Activated naive CD4-positive, alpha-beta T cell treated with anti-CD3 and anti-CD28 coated beads, Interleukin-2, amount 50 U/mL, for 24 hours (primary cell): ENCODE measurements at regions not wholly inside any gene's neighbourhood (a gene's known extent, or its start where the extent isn't known, plus 50 kb on each side); places are given as distances from the start of the nearest gene placed in this dataset.

Source experiments
- H3K27ac Mint-ChIP-seq: one replicate; pipeline ENCODE4 v1.8.0; 2021; ENCODE audit warnings: mild to moderate bottlenecking, mixed read lengths
- H3K27me3 Mint-ChIP-seq: one replicate; pipeline ENCODE4 v1.8.0; 2021; ENCODE audit warnings: mixed read lengths
- H3K36me3 Mint-ChIP-seq: one replicate; pipeline ENCODE4 v1.8.0; 2021; ENCODE audit warnings: mixed read lengths
- H3K4me1 Mint-ChIP-seq: one replicate; pipeline ENCODE4 v1.8.0; 2021; ENCODE audit warnings: mixed read lengths
- H3K4me3 Mint-ChIP-seq: one replicate; pipeline ENCODE4 v1.8.0; 2021; ENCODE audit warnings: mild to moderate bottlenecking, mixed read lengths
- H3K9me3 Mint-ChIP-seq: one replicate; pipeline ENCODE4 v1.8.0; 2021; ENCODE audit warnings: mixed read lengths

DNA sequence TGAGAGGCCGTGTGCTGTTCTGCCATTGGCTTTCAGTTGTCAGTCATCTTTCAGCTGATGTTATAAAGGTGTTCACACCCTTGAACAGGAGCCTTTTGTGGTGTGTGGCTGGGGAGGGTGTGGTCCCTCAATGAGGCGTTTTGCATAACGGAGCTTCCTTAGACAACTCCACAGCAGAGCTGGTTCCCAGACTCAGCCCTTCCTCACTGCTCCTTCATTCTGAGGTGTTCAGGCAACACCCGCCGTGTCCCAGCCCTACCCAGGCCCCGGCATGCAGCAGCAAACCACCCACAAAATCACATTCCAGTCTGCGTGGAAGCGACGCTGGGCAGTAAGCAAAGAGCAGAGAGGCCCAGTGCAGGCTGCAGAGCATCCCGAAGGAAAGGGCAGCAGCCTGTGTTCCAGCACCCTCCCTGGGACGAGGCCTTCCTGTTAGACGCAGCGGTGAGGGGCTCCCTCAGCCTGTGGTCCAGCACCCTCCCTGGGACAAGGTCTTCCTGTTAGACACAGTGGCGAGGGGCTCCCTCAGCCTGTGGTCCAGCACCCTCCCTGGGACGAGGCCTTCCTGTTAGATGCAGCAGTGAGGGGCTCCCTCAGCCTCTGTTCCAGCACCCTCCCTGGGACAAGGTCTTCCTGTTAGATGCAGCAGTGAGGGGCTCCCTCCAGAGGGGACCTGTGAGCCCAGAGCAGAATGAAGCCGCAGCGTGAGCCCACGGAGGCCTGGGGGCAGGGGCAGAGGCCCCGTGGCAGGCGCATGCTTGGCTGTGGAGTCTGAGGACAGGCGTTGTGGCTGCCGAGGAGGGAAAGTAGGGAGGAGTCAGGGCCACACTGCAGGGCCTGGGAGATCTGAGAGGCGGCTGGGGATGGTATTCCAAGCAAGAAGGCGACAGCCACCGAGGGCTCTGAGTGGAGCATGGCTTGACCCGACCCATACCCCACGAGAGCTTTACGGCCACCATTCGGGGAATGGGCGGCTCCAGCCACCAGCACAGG is 201.8 kb upstream of the HDAC4 start:
- Mint-ChIP-seq H3K27ac (no peak overlapping the region), H3K4me3 (no peak overlapping the region), H3K4me1 (peaks cover 8% of the 10 kb centered on the region), H3K9me3 (no peaks in the 10 kb centered on the region), H3K36me3 (no peaks in the 10 kb centered on the region), H3K27me3 (peaks cover 3% of the 10 kb centered on the region)

DNA sequence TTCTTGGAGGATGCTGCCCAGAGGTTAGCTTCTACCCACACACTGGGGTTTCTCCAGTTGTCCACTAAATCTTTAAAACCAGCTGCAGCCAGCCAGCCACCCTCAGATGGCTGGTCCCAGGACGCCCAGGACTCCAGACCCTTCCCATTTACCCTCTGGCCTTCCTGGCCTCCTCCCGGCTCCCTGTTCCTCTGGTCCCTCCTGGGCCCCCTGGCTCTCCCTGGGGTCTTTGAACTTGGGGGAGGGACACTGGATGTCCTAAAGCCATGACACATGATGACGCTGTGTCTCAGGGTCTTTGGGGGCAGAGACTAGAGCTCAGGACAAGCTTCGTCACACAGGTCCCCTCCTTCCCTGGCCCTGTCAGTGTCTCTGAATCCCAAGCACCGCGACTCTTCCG is 201.1 kb upstream of the HDAC4 start:
- Mint-ChIP-seq H3K27ac (no peak overlapping the region), H3K4me3 (no peak overlapping the region), H3K36me3 (no peaks in the 10 kb centered on the region), H3K27me3 (peaks cover 3% of the 10 kb centered on the region), H3K4me1 (peaks cover 8% of the 10 kb centered on the region), H3K9me3 (no peaks in the 10 kb centered on the region)

DNA sequence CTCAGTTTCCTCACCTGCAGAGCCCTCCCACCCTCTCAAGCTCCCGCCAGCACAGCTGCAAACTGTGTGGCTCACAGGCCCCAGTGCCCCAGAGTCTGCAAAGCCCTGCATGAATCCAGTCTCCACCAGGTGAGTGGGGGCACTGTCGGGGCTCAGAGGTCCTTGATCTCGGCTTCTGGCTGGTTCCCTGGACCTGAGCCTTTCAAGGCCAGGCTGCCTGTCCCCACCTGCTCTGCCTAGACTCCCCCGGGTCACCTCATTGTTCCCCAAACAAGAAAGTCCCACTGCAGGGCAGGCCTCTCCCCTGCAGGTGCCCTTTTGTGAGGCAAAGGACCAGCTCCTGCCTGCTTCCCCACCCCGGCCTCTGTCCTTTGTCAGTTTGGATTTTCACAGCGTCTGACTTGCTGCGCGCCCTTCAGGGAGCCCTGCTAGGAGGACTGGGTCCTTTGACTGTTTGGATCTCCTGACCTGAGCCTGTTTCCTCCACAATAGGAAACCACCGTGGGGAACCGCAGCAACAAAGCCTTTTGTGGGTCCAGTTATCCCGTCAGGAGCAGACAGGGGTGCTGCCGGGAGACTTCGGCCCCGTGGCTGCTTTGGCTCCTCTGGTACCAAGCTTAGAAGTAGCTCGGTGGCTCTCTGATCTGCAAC is 200.5 kb upstream of the HDAC4 start:
- H3K27me3 Mint-ChIP-seq, result peaks cover 3% of the 10 kb centered on the region
- no peaks in the 10 kb centered on the region for H3K9me3 Mint-ChIP-seq
- no peak overlapping the region for H3K27ac Mint-ChIP-seq
- H3K36me3 Mint-ChIP-seq, result no peaks in the 10 kb centered on the region
- H3K4me1 Mint-ChIP-seq, result peaks cover 8% of the 10 kb centered on the region
- no peak overlapping the region for H3K4me3 Mint-ChIP-seq

DNA sequence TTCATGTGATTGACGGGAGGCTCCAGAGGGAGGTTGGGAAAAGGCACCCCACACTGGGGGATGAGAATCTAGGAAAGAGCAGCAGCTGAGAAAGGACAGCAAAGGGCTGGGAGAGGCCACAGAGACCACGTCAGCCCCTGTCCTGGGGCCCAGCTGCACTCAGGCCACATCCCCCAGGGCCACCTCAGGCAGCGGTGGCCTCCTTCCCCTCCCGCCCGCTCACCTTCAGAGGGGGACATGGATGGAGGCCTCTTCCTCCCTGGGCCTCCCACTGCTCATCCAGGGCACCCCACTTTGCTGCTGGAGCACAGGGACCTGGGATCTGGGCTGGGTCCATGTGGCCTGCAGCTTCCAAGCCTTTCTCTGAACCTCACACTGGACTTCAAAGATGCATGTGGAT is 199.8 kb upstream of the HDAC4 start:
- Mint-ChIP-seq H3K36me3 (no peaks in the 10 kb centered on the region), H3K4me3 (no peak overlapping the region), H3K4me1 (peaks cover 8% of the 10 kb centered on the region), H3K9me3 (no peaks in the 10 kb centered on the region), H3K27me3 (peaks cover under 1% of the 10 kb centered on the region), H3K27ac (no peak overlapping the region)

DNA sequence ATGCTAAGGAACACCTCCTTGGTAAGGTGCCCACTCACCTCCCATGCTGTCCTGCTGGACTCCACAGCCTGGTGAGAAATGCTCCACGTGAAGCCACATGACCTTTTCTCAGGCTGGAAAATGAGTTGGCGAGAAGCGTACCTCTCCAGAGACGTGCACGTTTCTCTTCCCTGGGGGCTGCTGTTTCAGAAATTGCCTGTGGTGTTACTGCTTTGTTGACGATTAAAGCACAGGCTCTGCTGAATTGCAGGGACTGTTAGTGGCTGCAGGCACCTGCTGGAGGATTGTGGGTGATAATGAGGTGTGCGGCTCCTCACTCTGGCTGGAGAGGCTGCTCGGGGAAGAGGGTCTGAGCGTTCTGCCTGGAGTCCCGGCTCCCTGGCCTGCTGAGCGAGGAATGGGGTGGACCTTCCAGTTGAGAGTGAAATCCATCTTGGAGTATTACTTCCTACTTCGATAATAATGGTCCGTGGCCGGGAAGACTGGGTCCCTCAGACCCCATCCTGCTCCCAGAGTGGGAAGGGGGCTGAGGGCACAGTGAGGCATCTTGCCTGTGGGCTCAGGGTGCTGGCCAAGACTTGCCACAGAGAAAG is 199.3 kb upstream of the HDAC4 start:
- Mint-ChIP-seq H3K27me3 (no peaks in the 10 kb centered on the region), H3K27ac (no peak overlapping the region), H3K4me1 (peaks cover 8% of the 10 kb centered on the region), H3K4me3 (no peak overlapping the region), H3K9me3 (no peaks in the 10 kb centered on the region), H3K36me3 (no peaks in the 10 kb centered on the region)

DNA sequence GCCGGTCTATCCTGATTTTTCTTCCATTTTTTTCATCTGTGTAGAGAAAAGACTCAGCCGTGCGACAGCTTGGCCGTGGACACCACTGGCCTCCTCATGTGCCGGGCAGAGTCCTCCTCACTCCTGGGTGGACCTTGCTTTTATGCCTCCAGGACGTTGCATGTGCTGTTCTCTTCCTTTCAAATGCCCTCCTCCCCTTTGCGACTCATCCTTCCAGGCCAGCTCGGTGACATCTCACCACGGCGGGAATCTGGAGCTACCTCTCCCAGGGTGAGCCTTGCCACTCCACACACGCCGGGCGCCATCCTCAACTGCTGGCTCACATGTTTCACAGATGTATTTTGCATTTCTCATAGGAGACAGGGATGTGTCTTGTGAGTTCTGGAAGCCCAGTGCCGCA is 198.5 kb upstream of the HDAC4 start:
- H3K27me3 Mint-ChIP-seq, result no peaks in the 10 kb centered on the region
- no peak overlapping the region for H3K27ac Mint-ChIP-seq
- H3K4me1 Mint-ChIP-seq, result peaks cover 8% of the 10 kb centered on the region
- no peaks in the 10 kb centered on the region for H3K36me3 Mint-ChIP-seq
- H3K9me3 Mint-ChIP-seq, result no peaks in the 10 kb centered on the region
- H3K4me3 Mint-ChIP-seq, result no peak overlapping the region

DNA sequence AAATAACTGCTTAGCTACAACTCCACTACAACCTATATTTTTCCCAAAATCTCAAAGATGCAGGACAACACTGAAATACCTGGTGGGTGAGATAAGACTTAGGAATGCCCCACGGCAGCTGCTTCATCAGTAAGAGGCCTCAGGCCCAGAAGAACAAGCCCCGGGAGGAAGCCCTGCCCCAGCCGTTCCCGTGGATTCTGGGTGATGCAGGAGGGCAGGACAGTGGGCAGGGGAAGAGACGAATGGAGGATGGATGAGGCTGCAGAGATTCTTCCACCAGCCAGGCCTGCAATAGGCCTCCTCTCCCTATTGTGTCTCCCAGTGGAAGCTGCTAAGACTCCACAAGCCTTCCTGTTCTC is 197.9 kb upstream of the HDAC4 start:
- Mint-ChIP-seq H3K27me3 (no peaks in the 10 kb centered on the region), H3K27ac (no peak overlapping the region), H3K9me3 (no peaks in the 10 kb centered on the region), H3K36me3 (no peaks in the 10 kb centered on the region), H3K4me1 (peaks cover 8% of the 10 kb centered on the region), H3K4me3 (no peak overlapping the region)

DNA sequence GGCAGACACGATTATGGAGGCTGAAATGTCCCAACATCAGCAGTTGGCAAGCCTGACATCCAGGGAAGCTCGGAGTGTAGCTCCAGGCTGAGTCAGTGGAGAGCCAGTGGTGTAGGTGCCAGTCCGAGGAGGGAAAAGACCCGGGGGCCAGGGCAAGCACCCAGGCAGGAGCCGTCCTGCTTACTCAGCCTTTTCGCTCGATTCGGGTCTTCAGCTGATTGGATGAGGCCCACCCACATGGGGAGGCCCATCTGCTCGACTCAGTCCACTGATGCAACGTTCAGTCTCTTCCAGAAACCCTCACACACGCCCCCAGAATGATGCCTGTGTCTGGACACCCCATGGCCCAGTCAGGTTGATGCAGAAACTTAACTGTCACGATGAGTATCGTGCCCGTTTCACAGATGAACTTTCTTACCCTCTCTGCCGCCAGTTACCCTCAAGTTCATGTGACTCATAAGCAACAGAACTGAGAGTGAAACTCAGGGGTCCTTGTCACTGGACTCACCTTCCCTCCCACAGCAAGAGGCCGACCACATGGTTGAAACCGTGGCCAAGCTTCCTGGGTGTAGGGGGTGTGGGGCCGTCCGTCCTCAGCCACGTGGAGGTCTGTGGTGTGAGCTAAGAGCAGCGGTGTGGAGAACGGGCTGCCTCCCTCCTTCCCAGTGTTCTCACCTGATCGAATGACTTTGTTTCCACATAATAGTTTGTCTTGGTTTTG is 197.4 kb upstream of the HDAC4 start:
- Mint-ChIP-seq H3K36me3 (no peaks in the 10 kb centered on the region), H3K4me1 (peaks cover 8% of the 10 kb centered on the region), H3K9me3 (no peaks in the 10 kb centered on the region), H3K27ac (no peak overlapping the region), H3K27me3 (no peaks in the 10 kb centered on the region), H3K4me3 (no peak overlapping the region)

DNA sequence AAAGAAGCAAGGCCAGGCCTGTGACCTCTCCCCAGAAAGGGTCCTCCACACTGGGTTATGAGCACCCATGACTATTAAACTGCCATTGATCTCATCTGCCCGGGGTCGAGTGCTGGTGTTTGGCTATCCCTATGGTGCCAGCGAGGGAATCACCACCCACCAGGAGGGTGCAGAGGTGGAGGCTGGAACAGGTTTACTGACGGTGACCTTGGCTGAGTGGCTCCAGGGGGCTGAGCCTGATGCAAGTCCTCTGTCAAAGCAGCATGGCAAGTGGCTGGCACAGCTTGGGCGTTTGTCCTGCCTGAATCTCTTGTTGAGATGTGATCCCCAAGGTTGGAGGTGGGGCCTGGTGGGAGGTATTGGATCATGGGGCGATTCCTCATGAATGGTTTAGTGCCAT is 196.4 kb upstream of the HDAC4 start:
- H3K4me3 Mint-ChIP-seq, result no peak overlapping the region
- no peaks in the 10 kb centered on the region for H3K36me3 Mint-ChIP-seq
- no peak overlapping the region for H3K27ac Mint-ChIP-seq

DNA sequence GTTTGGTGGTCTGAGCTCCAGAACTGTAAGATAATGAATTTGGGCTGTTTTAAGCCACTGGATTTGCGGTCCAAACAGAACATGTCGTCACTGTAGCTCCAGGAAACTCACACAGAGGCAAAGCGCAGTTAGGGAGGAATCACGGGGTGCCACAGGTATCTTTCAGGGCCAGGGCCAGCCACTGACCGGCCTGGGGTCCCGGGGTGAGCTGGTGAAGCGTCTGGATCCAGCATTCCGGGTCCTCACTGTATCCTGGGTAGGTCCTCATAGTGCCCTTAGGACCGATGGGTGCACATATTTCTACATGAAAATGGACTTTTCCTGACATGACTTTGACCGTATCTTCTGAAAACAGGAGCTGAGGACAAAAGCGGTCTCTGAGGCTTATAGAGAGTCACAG is 196.0 kb upstream of the HDAC4 start:
- H3K27ac Mint-ChIP-seq, result no peak overlapping the region
- H3K9me3 Mint-ChIP-seq, result no peaks in the 10 kb centered on the region
- no peaks in the 10 kb centered on the region for H3K36me3 Mint-ChIP-seq
- H3K4me3 Mint-ChIP-seq, result no peak overlapping the region
- H3K27me3 Mint-ChIP-seq, result no peaks in the 10 kb centered on the region
- H3K4me1 Mint-ChIP-seq, result peaks cover 3% of the 10 kb centered on the region

More for the DNA sequence above, 196.4 kb upstream of the HDAC4 start:
- Mint-ChIP-seq H3K27me3 (no peaks in the 10 kb centered on the region), H3K4me1 (peaks cover 7% of the 10 kb centered on the region), H3K9me3 (no peaks in the 10 kb centered on the region)

DNA sequence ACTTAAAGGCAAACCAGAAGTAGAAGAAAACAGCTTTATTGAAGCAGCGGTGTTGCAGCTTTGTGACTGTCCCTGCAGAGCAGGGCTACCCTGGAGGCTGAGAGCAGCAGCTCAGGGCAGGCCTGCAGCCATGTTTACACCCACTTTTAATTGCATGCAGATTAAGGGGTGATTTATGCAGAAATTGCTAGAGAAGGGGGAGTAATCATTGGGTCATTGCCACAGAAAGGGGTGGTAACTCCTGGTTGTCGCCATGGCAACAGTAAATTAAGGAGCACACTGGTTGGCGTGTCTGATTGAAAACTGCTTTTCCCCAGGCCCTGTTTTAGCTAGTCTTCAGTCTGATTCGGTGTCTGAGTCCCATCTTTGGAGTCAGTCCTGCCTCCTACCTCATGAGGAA is 195.4 kb upstream of the HDAC4 start:
- no peaks in the 10 kb centered on the region for H3K27me3 Mint-ChIP-seq

DNA sequence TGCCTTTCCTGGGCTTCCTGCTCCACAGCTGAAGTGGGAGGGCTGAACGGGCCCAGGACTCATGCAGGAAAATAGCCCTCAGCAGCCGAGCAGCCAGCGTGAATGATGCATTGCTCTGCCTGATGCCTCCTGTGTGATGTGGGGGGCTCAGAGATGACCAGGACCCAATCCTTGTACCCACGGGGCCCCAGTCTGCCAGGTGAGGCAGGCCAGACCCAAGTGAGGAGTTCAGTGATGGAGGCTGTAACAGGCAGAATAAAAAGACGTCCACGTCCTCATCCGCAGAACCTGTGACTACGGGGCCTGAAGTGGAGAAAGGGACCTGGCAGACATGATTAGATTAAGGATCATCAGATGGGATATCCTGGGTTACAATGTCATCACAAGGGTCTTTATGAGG is 194.9 kb upstream of the HDAC4 start:
- Mint-ChIP-seq H3K27ac (no peak overlapping the region), H3K4me1 (no peaks in the 10 kb centered on the region), H3K27me3 (no peaks in the 10 kb centered on the region), H3K9me3 (no peaks in the 10 kb centered on the region), H3K4me3 (no peak overlapping the region), H3K36me3 (no peaks in the 10 kb centered on the region)

More for the DNA sequence above, 195.4 kb upstream of the HDAC4 start:
- Mint-ChIP-seq H3K9me3 (no peaks in the 10 kb centered on the region), H3K27ac (no peak overlapping the region), H3K4me1 (no peaks in the 10 kb centered on the region), H3K4me3 (no peak overlapping the region), H3K36me3 (no peaks in the 10 kb centered on the region)

DNA sequence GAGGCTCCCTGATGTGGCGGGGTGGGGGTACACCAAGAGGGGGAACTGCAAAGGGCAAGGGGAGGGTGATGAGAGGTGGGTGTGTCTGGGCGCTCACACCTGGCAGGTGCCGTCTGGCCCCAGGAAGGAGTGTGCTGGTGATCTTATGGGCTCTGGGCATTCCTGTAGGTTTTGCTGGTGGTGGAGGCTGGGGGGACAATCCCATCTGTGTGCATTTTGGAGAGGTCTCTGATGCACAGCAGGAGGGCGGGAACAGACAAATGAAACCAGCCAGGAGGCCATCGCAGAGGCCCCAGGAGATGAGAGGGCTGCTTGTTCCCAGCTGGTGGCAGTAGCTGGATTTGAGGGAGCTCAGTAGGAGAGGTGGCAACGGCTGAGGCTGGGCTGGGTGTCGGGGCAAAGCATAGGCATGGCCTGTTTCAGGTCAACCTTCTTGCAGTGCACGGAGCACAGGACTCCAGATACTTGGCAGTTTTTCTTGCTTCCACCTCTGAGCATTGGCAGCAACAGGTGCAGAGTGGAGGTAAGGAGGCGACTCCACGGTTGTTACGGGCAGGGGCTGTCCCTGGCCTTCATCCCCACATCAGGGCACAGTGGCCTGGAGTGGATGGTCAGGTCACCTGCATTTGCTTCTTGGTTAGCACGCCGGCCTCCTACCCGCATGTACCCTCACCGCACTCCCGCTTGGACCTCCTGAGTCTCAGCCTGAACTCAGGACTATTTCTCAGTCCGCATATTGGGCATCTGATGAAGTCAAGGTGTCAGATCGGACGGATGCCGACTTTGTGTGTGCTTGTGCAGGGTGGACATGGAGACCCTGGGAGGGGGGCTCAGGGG is 194.2 kb upstream of the HDAC4 start:
- Mint-ChIP-seq H3K27me3 (no peaks in the 10 kb centered on the region), H3K36me3 (no peaks in the 10 kb centered on the region), H3K4me3 (no peak overlapping the region), H3K27ac (no peak overlapping the region), H3K9me3 (no peaks in the 10 kb centered on the region), H3K4me1 (no peaks in the 10 kb centered on the region)

DNA sequence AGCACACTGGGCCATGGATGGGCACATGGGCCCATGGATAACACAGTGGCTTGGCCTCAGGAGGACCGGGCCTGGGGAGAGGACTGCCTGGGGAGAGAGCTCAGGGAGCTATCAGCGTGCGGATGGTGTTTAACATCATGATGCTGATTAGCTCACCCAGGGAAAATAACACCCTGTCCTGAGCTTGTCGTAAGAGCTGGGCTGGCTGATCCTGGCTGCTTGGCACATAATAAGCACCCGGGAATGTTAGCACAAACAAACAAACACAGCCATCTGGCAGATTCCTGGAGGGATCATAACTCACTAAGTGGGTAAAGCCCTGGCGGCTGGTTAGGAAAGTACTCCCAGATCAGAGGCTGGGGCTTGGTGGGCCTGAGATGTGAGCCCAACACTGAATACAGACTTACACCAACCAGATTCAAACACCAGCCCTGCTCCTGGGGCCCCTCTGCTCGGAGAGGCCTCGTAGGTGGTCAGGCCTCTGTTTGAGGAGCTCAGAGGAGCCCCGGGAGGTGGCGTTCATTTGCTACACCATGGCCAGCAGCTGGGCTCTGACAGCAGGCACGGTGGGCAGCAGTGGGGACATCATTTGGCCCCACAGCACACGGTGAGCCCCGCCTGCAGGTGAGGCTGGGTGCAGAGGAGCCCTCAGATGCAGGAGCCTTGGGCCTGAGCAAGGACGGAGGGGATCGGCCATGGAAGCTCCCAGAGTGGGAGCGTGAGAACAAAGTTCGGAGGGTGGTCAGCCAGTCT is 193.4 kb upstream of the HDAC4 start:
- no peaks in the 10 kb centered on the region for H3K4me1 Mint-ChIP-seq
- no peak overlapping the region for H3K27ac Mint-ChIP-seq
- H3K9me3 Mint-ChIP-seq, result no peaks in the 10 kb centered on the region
- no peak overlapping the region for H3K4me3 Mint-ChIP-seq
- H3K27me3 Mint-ChIP-seq, result no peaks in the 10 kb centered on the region
- no peaks in the 10 kb centered on the region for H3K36me3 Mint-ChIP-seq
